HG03565 (cell line): ENCODE measurements at regions not wholly inside any gene's neighbourhood (a gene's known extent, or its start where the extent isn't known, plus 50 kb on each side); places are given as distances from the start of the nearest gene placed in this dataset.

Source experiments
- ATAC-seq: cut with Tn5 transposase; IDR thresholded peaks from one replicate; pipeline ENCODE4 v1.9.1; 2021; ENCODE audit warnings: mild to moderate bottlenecking, moderate library complexity; ENCODE audit not compliant: unreplicated experiment

DNA sequence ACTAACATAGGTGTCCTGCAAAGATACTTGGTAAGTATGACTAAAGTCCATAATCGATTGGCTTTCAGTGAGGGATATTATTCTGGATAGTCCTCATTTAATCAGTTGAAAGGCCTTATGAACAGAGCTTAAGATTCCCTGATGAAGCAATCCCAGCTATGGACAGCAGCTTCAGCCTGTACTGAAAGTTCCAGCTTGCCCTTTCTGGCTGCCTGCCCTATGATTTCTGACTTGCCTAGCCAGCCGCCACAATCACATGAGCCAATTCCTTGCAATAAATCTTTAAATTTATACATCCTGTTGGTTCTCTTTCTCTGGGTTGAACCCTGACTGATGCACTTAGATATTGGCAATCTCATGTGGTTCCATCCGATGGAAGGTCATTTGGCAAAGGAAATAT, 759.0 kb upstream of the API5 start:
- no peak for ATAC-seq

DNA sequence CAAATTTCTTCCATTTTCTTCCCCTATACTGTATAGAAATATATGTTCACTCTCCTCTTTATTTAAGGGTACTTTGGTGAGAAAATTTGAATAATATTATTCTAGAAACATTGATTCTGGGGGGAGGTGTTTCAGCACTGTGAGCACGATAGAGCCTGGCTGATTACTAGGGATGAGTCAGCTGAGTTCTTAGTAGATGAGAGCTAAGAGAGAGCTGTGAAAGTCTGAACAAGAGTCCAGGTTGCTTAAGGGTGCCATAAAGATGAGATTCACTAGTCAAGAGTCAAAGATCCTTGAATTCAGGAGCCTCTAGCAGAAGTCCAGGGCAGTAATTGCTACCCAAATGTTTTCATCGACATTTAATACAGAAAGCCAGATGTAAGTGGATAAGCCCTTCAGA, 756.6 kb upstream of the API5 start:
- ATAC-seq: no peak

GRCh38 chr11:42571131-42571877, 740.5 kb upstream of the API5 start:
- ATAC-seq: no peak

DNA sequence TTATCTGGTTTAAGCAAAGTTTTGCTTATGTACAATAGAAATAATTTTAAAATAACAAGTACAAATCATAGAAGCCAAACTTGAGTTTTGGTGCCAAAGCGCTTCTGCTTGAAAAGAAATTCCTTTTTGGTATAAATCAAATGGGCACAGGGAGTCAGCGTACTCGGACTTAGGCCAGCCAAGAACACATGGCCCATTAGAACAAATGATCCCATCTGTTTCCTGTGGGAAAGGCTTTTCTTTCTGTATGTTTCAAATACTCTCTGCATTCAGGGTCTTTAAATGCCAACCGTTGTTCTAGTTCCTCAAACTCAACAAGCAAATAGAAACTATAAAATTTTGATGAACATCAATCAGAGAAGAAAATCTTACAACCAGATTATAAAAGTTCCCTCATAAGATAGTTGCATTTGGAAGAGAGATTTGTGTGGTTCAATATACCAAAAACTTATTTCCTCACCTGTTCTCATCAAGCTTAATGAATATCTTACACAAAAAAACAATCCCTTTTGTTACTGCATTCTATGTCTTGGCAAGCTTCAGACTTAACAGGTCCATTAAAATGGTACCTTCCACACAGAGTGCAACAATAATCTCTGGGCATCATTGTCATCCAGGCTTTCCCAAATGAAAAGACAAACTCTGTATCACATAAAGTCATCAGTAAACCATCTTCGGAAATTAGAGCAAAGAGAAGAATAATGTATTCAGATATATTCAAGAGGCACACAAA, 739.8 kb upstream of the API5 start:
- ATAC-seq: no peak

DNA sequence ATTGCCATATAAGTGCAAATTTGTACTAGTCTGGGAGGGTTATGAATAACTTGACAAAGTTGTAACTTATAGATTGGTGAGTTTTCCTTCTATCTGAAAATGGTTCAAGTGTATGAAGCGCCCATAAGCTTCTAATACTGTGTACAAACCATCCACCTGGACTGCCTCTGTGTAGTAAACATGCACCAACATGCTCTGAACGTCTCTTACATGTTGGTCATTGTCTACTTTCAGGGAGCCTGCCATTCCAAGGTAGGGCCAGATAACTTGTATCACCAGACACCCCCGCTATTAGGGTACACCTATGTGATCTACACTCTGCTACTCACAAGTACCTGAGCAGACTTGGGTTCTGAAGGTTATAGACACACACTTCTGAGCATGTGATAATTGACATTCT, 735.5 kb upstream of the API5 start:
- no peak for ATAC-seq

DNA sequence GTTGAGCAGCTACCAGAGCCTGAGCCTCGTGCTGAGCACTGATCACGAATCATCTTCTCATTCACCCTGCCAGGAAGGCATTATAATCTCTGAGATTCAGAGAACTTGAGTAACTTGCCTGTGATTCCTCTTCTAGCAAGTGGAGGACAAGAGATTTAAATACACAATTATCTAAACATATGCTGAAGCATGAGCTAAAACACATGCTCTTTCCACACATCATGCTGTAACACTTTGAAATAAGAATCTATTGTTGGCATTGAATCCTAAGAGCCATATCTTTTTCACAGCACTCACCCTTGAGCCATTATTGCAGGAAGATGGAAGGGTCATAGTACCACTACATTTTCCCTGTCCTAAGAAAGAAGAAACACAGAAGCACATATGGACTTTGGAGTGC, 722.5 kb upstream of the API5 start:
- ATAC-seq: no peak

DNA sequence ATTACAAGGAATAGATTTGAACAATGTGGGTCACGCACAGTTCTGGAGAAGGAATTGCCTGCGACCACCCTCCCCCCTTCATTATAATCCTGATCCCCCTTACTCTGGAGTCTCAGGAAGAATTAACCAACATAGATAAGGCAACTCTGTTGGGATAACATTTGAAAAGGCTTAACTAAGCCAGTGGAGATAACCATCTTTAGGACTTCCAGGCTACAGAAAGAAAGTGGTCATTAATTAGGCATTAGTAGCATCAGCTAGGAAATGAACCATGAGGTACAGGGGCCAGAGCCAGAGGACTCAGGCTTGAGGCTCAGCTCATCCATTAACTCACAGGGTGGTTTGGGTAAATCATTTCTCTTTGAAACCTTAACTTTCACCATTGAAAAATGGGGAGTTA, 720.0 kb upstream of the API5 start:
- ATAC-seq: no peak

GRCh38 chr11:42593441-42593840, 718.4 kb upstream of the API5 start:
- ATAC-seq: no peak

DNA sequence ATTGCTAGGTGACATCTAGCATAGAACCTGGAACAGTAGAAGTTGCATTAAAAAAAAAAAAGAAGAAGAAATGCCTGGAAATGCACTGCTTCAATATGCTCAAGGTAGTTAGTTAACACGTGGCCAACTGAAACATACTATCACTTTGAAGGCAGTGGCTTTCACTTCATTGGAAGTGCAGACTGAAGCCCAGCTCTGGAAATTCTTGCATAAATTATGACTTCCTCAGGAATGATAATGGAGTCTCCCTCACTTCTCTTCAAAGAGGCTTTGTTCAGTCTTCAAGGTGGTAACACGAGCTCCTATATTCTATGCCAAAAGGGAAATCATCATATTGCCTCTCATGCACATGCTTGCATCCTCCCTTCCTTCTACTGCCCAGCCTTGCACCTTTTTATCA, 715.9 kb upstream of the API5 start:
- no peak for ATAC-seq

DNA sequence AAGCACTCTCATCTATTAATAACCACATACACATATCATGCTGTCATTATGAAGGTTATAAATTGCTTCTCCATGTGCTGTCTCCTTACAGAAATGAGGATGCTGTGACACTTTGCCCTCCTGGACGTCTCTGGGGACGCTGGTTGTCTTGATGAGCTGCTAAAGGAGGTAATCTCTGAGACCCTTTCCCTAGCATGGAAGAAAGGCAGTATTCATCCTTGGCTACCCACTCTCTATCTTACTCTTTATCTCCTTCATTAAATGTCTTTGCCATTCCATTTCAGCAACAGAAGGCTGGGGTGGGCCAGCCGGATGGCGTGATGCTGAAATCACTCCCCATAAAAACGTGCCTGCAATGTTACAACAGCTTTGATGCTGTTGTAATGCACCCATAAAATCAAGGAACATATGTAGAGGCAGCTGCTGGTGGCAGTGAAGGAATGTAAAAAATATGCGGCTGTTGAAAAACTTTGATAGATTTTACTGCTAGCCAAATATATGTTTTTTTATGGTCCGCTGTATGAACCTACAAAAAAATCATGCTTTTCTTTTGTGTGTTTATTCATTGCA, 715.1 kb upstream of the API5 start:
- no peak for ATAC-seq

- no peak for ATAC-seq
These were observed 713.5 kb upstream of the API5 start for GRCh38 chr11:42598341-42598740.

- ATAC-seq: no peak
These were observed 691.0 kb upstream of the API5 start for GRCh38 chr11:42620796-42621195.

DNA sequence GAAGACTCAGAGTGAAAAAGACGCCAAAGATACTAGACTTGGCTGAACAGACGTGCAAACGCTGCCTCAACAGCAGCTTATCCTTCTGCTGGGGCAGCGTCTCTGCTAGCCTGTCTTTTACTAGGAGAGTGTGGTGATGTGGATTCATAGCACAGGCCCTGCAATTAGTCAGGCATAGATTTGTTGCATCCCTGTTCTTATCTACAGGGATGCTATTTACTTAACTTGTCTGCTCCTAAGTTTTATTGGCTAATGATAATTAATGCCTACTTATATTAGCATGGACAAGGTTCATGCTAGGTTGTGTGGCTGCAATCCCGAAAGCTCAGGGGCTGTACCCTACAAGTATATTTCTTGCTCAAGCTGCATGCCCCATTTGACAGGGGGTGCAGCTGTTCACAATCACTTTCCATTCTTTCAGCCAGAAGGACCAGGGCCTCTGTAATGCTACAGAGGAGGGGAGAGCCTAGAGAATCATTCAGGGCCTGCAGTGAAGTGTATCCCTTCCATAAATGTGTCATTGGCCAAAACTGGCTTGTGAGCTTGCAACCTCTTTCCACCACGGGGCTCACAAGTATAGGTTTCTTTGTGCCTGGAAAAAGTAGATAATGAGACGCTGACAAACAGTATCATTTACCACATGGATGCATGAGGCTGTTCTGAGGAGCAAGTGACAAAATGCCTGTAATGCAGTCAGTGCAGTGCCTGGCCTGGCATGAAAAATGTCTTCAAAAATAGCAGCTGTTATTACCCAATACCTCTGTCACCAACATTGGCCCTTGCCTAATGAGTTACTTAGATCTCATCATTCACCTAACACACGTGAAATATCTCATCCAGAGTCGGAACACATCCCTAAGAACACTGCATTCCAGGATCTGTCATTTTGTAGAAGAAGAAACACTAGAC, 685.8 kb upstream of the API5 start:
- no peak for ATAC-seq

GRCh38 chr11:42631220-42631843, 680.5 kb upstream of the API5 start:
- ATAC-seq: no peak

- ATAC-seq: no peak
These were observed 664.8 kb upstream of the API5 start for GRCh38 chr11:42646959-42647358.

DNA sequence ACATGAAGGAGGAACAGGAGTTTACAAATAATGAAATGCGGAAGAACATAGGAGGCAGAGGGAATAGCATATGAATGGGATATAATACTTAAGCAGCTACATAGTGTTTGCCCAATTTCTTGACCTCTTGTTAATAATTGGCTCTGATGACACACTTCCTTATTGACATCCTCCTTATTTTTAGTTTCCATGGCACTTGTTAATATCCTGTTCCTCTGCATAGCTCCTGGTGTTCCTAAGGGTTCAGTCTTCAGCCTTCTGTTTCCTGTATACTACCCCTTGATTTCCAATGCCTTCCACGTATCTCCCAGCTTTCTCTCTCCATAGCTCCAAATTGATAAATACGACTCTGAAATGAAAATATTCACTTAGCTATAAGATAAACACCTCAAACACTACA, 663.8 kb upstream of the API5 start:
- no peak for ATAC-seq

DNA sequence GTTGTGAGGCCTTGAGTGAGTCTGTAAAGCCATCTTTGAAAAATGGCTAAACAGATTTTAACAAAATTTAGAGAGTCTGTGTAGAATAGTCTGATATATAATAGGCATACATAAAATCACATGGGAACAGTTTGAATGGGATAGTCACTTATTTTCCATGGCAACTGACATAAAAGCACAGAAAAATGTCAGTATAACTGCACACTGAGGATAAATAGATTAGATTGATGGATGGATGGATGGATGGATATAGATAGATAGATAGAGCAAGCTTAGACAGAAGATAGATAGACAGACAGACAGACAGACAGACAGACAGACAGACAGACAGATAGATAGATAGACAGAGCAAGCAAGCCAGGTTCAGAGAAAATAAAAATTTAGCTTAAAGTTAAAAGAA, 660.2 kb upstream of the API5 start:
- ATAC-seq: no peak

DNA sequence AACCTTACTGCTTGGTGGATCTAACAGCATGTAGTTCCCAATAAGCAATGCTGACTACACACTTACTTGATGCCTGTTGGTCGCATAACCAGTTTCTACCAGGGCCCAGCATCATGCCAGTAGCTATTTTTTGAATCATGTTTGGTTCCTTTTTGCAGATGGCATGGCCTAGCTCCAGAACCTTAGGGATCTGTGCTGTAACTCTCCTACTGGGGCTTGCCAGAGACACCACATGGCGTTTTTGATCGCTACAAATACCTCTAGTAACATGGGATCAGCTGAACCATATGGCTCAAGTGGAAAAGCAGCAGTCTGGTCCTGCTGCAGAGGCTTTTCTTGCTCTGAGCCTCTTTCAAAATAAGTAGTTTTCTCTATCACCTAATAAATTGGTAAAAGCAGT, 654.6 kb upstream of the API5 start:
- ATAC-seq: no peak

DNA sequence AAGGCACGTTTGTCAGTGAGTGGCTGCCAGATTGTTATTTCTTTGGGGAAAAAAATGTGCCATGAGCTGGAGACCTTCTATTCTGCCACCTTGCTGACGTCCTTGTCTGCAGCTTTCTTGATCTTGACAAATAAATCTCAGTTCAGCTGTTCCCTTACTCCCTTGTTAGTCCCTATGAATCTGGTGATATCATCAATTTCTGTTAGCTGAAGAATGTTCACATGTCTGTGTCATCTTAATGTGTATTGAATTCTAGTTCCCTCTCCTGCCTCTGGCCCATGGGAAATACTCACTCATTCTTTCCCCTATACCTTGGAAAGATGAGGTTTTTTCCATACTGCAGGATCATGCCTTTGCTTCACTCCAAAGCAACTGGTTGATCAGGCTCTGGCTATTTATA, 649.9 kb upstream of the API5 start:
- ATAC-seq: no peak

DNA sequence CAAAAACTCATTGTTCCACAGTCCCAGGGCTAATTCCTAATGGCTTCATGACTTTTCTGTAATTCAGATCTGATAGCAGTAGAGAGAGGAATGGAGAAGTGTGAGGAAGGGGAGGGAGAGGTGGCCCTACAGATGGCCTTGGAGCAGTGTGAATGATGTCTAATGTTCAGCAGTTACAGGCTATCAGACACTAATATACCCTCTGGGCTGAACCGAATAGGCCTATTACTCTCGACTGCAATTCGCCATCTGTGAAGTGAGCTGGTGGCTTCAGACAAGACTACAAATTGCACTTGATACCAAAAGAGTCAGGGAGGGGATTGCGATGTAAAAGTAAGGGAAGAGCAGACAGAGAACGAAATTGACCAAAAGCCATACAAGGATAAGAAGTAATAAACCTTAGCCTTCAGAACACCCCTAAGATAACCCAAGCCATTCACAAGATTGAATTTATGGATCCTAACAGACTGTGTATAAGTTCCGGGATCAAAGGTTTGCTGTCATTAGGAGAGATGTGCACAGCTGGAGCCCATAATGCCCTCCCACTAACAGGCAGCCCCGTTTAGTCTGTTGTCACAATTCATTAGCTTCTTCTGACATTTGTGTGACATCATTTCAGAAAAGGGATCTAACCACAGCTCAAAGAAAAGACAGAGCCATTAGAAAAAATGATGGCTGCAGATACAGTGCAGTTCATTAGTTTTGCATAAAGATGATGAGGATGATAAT, 642.4 kb upstream of the API5 start:
- no peak for ATAC-seq
